ENCODE measurements at regions not wholly inside any gene's neighbourhood (a gene's known extent, or its start where the extent isn't known, plus 50 kb on each side); places are given as distances from the start of the nearest gene placed in this dataset.
"Not testable (repeated sequence)": the region's sequence is repeated elsewhere in the genome, so short reads cannot be mapped to it uniquely, and the experiment has no call there.

GRCh38 chr12:42908712-42909111 lies 319.2 kb upstream of the PRICKLE1 start:
- no peak for TF ChIP-seq CTCF (IDR thresholded peaks at IDR 0.05; ENCODE audit: low read depth, low read length, missing control alignments)
- DNase-seq (ENCODE audit: extremely low read depth, low read depth), result no peak
- H3K4me3 ChIP-seq (replicated peaks; ENCODE audit: low read depth, low read length), result no peak overlapping the region

- DNase-seq (ENCODE audit: extremely low read depth, low read depth); H3K4me3 ChIP-seq (replicated peaks; ENCODE audit: low read depth, low read length): not testable (repeated sequence)
Measured at GRCh38 chr12:42906801-42907200, 317.3 kb upstream of the PRICKLE1 start.

GRCh38 chr12:42905419-42905705 lies 315.8 kb upstream of the PRICKLE1 start:
- H3K4me3 ChIP-seq (replicated peaks; ENCODE audit: low read depth, low read length), result no peak overlapping the region
- TF ChIP-seq CTCF (IDR thresholded peaks at IDR 0.05; ENCODE audit: low read depth, low read length, missing control alignments), result no peak
- DNase-seq (ENCODE audit: extremely low read depth, low read depth), result no peak

GRCh38 chr12:42904683-42905418 lies 315.3 kb upstream of the PRICKLE1 start:
- DNase-seq (ENCODE audit: extremely low read depth, low read depth), result no peak
- H3K4me3 ChIP-seq (replicated peaks; ENCODE audit: low read depth, low read length), result no peak overlapping the region
- TF ChIP-seq CTCF (IDR thresholded peaks at IDR 0.05; ENCODE audit: low read depth, low read length, missing control alignments), result no peak

GRCh38 chr12:42903736-42904135 lies 314.2 kb upstream of the PRICKLE1 start:
- DNase-seq (ENCODE audit: extremely low read depth, low read depth), result no peak
- TF ChIP-seq CTCF (IDR thresholded peaks at IDR 0.05; ENCODE audit: low read depth, low read length, missing control alignments), result no peak
- H3K4me3 ChIP-seq (replicated peaks; ENCODE audit: low read depth, low read length), result no peak overlapping the region

GRCh38 chr12:42902001-42902400 lies 312.5 kb upstream of the PRICKLE1 start:
- no peak for TF ChIP-seq CTCF (IDR thresholded peaks at IDR 0.05; ENCODE audit: low read depth, low read length, missing control alignments)
- DNase-seq (ENCODE audit: extremely low read depth, low read depth), result no peak
- H3K4me3 ChIP-seq (replicated peaks; ENCODE audit: low read depth, low read length), result no peak overlapping the region

GRCh38 chr12:42893803-42894202 lies 304.3 kb upstream of the PRICKLE1 start:
- no peak overlapping the region for H3K4me3 ChIP-seq (replicated peaks; ENCODE audit: low read depth, low read length)
- no peak for DNase-seq (ENCODE audit: extremely low read depth, low read depth)
- TF ChIP-seq CTCF (IDR thresholded peaks at IDR 0.05; ENCODE audit: low read depth, low read length, missing control alignments), result no peak
